Skeletal muscle satellite cell (primary cell): ENCODE measurements at regions not wholly inside any gene's neighbourhood (a gene's known extent, or its start where the extent isn't known, plus 50 kb on each side); places are given as distances from the start of the nearest gene placed in this dataset.

Source experiments
- H3K27me3 ChIP-seq: 2 replicates; pipeline ENCODE4 v1.7.0; 2013; ENCODE audit warnings: low read length; ENCODE audit not compliant: control insufficient read depth, insufficient read depth
- H3K36me3 ChIP-seq: 2 replicates; pipeline ENCODE4 v1.7.0; 2013; ENCODE audit warnings: mild to moderate bottlenecking, control low read depth, low read length; ENCODE audit not compliant: insufficient read depth
- H3K4me1 ChIP-seq: 2 replicates; pipeline ENCODE4 v1.7.0; 2013; ENCODE audit warnings: low read length; ENCODE audit not compliant: control insufficient read depth, insufficient read depth
- H3K4me2 ChIP-seq: 2 replicates; pipeline ENCODE4 v1.7.0; 2013; ENCODE audit warnings: mild to moderate bottlenecking, low read length
- H3K4me3 ChIP-seq: 2 replicates; pipeline ENCODE4 v1.7.0; 2013; ENCODE audit warnings: low read length
- H3K9ac ChIP-seq: 2 replicates; pipeline ENCODE4 v1.7.0; 2013; ENCODE audit warnings: mild to moderate bottlenecking, low read depth, low read length, moderate library complexity
- H3K9me3 ChIP-seq: replicated peaks from 2 replicates; pipeline ENCODE4 v1.7.0; 2013; ENCODE audit warnings: mild to moderate bottlenecking, control low read depth, low read length

DNA sequence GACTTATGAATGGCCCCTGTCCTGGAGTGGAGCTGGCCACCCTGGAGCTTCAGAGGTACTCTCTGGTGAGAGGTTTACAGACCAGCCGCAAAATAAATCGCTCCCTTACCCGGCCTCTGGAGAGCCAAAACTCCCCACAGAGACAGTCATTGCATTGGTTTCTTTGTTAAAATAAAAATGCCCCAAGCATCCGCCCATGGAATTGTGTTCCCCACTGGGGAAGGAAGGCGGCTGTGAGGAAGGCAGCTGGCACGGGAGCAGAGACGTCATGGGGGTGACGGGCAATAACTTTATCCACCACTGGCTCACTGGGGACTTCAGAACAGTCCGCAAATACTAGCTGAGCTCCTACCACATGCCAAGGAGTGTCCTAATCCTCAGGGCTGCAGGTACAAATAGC, 266.2 kb upstream of the FOXF1 start:
- H3K4me2 ChIP-seq: no peak overlapping the region
- H3K36me3 ChIP-seq: no peaks in the 10 kb centered on the region
- H3K9me3 ChIP-seq: peaks cover 9% of the 10 kb centered on the region
- no peak overlapping the region for H3K4me3 ChIP-seq
- H3K27me3 ChIP-seq: no peaks in the 10 kb centered on the region
- no peak overlapping the region for H3K9ac ChIP-seq
- no peaks in the 10 kb centered on the region for H3K4me1 ChIP-seq

DNA sequence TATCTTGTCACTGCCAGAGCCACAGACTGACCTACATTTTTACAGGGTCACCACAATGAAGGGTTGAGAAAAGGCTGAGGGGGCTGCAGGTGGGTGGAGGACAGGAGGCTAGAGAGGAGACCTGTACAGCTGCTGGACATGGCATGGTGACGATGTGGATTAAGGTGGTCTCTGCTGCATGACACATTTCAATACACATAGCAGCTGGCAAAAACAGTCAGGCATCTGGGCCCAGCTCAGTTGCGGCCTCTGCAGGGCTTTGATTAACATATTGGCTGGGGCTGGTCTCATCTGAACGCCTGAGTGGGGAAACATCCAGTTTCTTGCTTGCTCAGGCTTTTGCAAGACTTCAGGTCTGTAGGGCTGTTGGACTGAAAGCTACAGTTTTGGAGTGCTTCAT, 265.4 kb upstream of the FOXF1 start:
- Histone ChIP-seq H3K27me3 (no peaks in the 10 kb centered on the region), H3K4me3 (no peak overlapping the region), H3K9me3 (peaks cover 9% of the 10 kb centered on the region), H3K4me1 (no peaks in the 10 kb centered on the region), H3K4me2 (no peak overlapping the region), H3K9ac (no peak overlapping the region), H3K36me3 (no peaks in the 10 kb centered on the region)

DNA sequence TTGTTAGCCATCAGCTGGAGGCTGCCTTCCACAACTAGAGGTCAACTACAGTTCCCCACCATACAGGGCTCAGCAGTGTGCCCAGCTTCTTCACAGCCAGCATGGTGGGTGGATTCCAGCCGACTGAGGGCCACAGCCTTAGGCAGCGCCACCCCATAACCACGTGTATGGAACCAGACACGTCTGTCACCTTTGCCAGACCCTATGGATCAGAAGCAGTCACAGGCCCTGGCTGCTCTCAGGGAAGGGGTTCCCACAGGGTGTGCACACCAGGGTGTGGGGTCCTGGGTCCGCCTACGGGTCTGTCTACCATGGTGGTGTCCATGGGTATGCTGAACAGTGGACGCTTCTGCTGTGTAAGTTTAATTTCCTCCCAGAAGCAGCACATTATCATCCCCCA, 265.0 kb upstream of the FOXF1 start:
- H3K36me3 ChIP-seq: no peaks in the 10 kb centered on the region
- H3K4me3 ChIP-seq: no peak overlapping the region
- H3K4me1 ChIP-seq: no peaks in the 10 kb centered on the region
- H3K4me2 ChIP-seq: no peak overlapping the region
- peaks cover 9% of the 10 kb centered on the region for H3K9me3 ChIP-seq
- H3K9ac ChIP-seq: no peak overlapping the region
- no peaks in the 10 kb centered on the region for H3K27me3 ChIP-seq

DNA sequence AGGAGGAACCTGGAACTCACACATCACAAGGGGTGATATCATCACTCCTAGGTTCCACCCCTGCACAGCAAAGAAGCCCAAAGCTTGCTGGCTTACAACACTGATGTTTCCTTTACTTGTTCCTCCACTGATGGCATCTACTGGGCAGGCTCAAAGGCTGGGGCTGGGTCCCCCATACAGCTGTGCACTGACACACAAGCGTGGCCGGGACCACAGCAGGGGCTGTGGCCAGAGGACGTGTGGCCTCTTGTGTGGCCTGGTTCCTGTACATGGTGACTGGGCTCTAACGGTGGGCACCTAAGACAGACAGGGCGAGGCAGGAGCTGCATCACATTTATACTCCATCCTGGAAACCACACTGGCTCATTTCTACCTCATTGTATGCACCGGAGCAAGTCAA, 264.4 kb upstream of the FOXF1 start:
- H3K4me1 ChIP-seq: no peaks in the 10 kb centered on the region
- H3K27me3 ChIP-seq: no peaks in the 10 kb centered on the region
- no peak overlapping the region for H3K4me2 ChIP-seq
- no peaks in the 10 kb centered on the region for H3K36me3 ChIP-seq
- peaks cover 9% of the 10 kb centered on the region for H3K9me3 ChIP-seq
- H3K4me3 ChIP-seq: no peak overlapping the region
- no peak overlapping the region for H3K9ac ChIP-seq

DNA sequence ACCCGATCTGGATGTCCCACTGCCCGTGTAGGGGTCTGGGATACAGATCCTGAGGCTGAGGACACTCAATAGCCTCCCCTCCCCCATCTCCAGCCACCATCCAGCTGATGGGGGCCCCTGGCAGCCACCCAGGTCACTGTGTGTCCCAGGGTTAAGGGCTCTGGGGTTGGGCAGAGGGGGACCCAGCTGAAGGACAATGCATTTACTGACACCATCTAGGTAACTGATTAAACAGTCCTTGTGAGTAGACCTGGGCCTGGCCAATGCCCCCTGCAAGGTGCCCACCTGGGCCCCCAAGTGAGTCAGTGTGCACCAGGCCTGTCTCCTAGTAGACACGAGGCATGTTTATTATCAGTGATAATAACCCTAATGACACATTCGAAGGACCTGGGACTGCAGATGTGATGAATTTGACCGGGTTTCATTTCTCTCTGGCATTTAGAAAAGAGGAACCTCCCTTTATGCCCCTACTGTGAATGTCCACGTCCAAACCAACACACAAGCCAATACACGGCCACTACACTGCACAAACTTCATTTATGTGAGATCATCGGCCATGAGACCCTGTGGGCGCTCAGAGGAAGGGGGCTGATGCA, 261.9 kb upstream of the FOXF1 start:
- H3K4me3 ChIP-seq: no peak overlapping the region
- H3K4me1 ChIP-seq: no peaks in the 10 kb centered on the region
- H3K27me3 ChIP-seq: no peaks in the 10 kb centered on the region
- H3K36me3 ChIP-seq: no peaks in the 10 kb centered on the region
- H3K9ac ChIP-seq: no peak overlapping the region
- H3K9me3 ChIP-seq: peaks cover 9% of the 10 kb centered on the region
- H3K4me2 ChIP-seq: no peak overlapping the region

DNA sequence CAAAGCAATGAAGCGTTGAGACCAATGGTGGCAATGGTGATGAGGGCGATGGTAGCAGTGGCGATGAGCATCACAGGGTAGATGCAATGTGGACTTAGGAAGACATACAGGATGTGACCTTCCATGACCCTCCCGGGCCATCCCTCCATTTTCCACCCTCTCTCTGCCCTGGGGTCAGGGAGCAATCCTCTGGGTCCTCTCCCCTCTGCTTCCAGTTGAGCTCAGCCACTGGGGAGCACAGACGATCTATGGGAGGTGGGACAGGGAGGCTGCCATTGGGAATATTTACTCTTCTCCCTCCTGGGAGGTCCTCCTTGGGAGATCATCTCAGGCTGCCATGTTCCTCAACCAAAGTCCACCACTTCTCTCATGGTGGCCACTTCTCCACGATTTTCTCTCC, 260.7 kb upstream of the FOXF1 start:
- Histone ChIP-seq H3K27me3 (no peaks in the 10 kb centered on the region), H3K4me3 (no peak overlapping the region), H3K4me1 (no peaks in the 10 kb centered on the region), H3K9ac (no peak overlapping the region), H3K9me3 (peaks cover 9% of the 10 kb centered on the region), H3K4me2 (no peak overlapping the region), H3K36me3 (no peaks in the 10 kb centered on the region)

DNA sequence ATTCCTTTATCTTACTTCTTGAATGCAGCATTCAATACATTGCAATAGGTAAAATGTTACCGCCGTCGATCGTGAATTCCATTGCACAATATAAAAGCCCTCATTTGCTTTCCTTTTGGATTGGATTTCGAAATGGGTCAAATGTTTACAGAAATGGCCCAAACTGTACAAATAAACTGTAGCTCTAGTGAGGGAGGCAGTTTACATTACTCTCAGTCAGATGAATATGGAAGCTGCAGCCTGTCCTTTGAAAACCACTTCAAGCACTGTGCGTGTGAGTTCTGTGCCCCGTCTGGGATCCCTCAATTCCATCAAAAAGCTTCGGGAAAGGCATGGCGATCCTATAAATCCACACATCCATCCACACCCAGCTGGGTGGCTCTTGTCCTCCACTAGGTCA, 258.6 kb upstream of the FOXF1 start:
- Histone ChIP-seq H3K9ac (no peak overlapping the region), H3K4me1 (no peaks in the 10 kb centered on the region), H3K4me2 (no peak overlapping the region), H3K4me3 (no peak overlapping the region), H3K9me3 (no peaks in the 10 kb centered on the region), H3K27me3 (no peaks in the 10 kb centered on the region), H3K36me3 (no peaks in the 10 kb centered on the region)

DNA sequence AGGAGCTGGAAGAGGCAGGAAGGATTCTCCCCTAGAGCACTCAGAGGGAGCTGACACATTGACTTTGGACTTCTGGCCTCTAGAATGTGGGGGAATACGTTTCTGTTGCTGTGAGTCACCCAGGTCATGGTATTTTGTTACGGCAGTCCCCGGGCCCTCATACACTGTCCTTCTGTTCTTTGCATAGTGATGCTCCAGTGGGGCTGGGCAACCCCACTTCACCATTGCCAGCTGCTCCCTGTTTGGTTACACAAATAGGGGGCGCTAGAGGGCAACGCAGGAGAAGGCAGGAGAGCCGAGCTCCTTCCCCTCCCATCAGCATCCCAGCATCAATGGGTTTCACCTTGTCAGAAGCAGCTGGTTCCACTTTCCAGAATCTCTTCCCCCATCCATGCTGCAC, 257.7 kb upstream of the FOXF1 start:
- H3K9me3 ChIP-seq: no peaks in the 10 kb centered on the region
- H3K9ac ChIP-seq: no peak overlapping the region
- no peaks in the 10 kb centered on the region for H3K27me3 ChIP-seq
- no peak overlapping the region for H3K4me2 ChIP-seq
- no peak overlapping the region for H3K4me3 ChIP-seq
- no peaks in the 10 kb centered on the region for H3K36me3 ChIP-seq
- no peaks in the 10 kb centered on the region for H3K4me1 ChIP-seq

DNA sequence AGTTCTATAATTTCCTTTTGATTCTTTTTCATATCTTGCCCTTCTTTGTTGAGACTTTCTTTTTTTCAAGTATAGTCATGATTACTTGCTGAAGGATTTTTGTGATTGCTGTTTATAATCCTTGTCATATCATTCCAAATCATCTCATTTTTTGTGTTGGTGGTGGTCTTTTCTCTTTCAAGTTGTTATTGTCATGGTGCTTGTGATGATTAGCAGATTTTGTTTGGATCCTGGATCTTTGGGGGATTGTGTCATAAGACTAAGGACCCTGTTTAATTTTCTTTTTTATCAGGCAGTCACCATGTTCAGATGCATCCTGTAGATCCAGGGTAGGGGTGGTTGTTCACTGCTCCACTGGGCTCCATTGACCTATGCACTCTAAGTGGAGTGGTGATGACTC, 254.4 kb upstream of the FOXF1 start:
- Histone ChIP-seq H3K27me3 (no peaks in the 10 kb centered on the region), H3K36me3 (no peaks in the 10 kb centered on the region), H3K9ac (no peak overlapping the region), H3K4me2 (no peak overlapping the region), H3K4me3 (no peak overlapping the region), H3K4me1 (no peaks in the 10 kb centered on the region), H3K9me3 (no peaks in the 10 kb centered on the region)

DNA sequence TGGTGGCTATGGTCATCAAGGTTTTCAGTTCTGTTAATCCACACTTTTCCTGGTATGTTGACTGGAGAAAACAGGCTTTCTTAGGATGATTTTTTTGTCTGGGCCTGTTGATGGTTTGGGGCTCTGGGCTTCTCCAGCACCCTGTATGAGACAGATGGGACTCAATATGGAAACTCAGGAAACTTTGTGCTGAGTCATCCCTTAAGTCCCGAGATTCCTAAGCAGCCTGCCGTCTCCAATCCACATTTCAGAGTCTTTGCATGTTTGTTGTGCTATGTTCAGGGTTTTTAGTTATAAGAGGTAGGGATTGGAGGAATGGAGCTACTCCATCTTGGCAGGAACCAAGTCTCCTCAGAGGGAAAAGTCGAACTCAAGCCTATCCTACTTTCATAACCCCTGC, 253.3 kb upstream of the FOXF1 start:
- H3K9me3 ChIP-seq: no peaks in the 10 kb centered on the region
- H3K4me2 ChIP-seq: no peak overlapping the region
- no peaks in the 10 kb centered on the region for H3K36me3 ChIP-seq
- H3K4me1 ChIP-seq: no peaks in the 10 kb centered on the region
- no peak overlapping the region for H3K9ac ChIP-seq
- H3K4me3 ChIP-seq: no peak overlapping the region
- H3K27me3 ChIP-seq: no peaks in the 10 kb centered on the region

DNA sequence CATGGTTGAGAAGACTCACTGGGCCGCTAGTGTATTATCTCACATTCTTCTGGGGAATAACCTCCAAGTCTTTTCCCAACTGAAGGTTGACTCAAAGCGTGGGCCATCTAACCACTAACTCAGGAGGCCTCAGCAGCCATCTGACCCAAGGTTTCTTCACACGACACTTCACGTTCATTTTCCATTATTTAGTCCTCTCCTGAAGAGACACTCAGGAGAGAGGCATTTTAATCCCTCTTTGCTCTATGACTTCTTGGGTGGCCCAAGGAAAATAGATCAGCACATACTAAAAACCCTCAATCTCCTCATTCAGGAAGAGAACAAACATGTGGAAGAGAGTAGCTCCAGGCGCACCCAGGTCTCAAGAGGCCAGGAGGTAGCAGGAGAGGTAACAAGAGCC, 252.8 kb upstream of the FOXF1 start:
- no peak overlapping the region for H3K4me2 ChIP-seq
- H3K27me3 ChIP-seq: no peaks in the 10 kb centered on the region
- no peak overlapping the region for H3K4me3 ChIP-seq
- H3K4me1 ChIP-seq: no peaks in the 10 kb centered on the region
- no peaks in the 10 kb centered on the region for H3K36me3 ChIP-seq
- H3K9me3 ChIP-seq: no peaks in the 10 kb centered on the region
- no peak overlapping the region for H3K9ac ChIP-seq

DNA sequence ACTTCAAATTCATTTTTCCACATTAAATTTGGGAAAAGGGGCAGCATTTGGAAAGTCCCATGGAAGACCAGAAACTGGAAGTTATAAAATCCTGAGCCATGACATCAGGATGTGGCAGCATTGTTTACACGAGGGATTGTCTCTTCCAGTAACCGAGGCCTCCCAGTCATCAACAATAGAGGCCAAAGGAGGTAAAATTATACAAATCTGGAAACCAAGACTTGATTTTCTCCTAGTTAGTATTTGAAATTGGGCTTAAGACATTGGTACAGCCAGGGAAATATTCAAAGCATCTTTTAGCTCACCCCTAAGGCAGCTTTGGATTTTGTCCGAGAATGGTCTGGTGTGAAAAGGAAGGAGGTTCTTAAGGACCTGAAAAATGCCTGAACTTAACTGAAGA, 251.6 kb upstream of the FOXF1 start:
- Histone ChIP-seq H3K36me3 (no peaks in the 10 kb centered on the region), H3K27me3 (no peaks in the 10 kb centered on the region)

More for the DNA sequence above, 251.6 kb upstream of the FOXF1 start:
- Histone ChIP-seq H3K9me3 (no peaks in the 10 kb centered on the region), H3K4me2 (no peak overlapping the region), H3K4me1 (no peaks in the 10 kb centered on the region), H3K4me3 (no peak overlapping the region), H3K9ac (no peak overlapping the region)
